Natural killer cell (primary cell): ENCODE measurements at regions not wholly inside any gene's neighbourhood (a gene's known extent, or its start where the extent isn't known, plus 50 kb on each side); places are given as distances from the start of the nearest gene placed in this dataset.

Experiments
- ATAC-seq, 3 donors: fragments of 150-1000 bp in 2 of 3; fragments of 200-7000 bp in 1 of 3; cut with Tn5 transposase; 1 replicate in 1 of 3; 2 replicates in 2 of 3; pipeline ENCODE4 v1.10.0; 2021; ENCODE audit warnings: mild to moderate bottlenecking in 2 of 3, moderate library complexity in 2 of 3
- DNase-seq, 2 donors: peaks; one replicate each; pipeline versions ENCODE4 v3.0.0 to v3.0.0-alpha.2; 2013 to 2021; ENCODE audit warnings: mixed read lengths in 1 of 2
- H3K27ac ChIP-seq: one replicate; pipeline ENCODE4 v1.5.1; 2013; ENCODE audit warnings: mild to moderate bottlenecking, low read length
- H3K27me3 ChIP-seq: one replicate; pipeline ENCODE4 v1.6.1; 2013; ENCODE audit warnings: low read length; ENCODE audit not compliant: control insufficient read depth, insufficient read depth
- H3K36me3 ChIP-seq: one replicate; pipeline ENCODE4 v1.6.1; 2013; ENCODE audit warnings: low read length; ENCODE audit not compliant: control insufficient read depth, insufficient read depth
- H3K4me1 ChIP-seq: one replicate; pipeline ENCODE4 v1.6.1; 2013; ENCODE audit warnings: low read length; ENCODE audit not compliant: control insufficient read depth, insufficient read depth
- H3K4me3 ChIP-seq: one replicate; pipeline ENCODE4 v1.5.1; 2013; ENCODE audit warnings: low read length
- H3K9me3 ChIP-seq: one replicate; pipeline ENCODE4 v1.6.1; 2013; ENCODE audit warnings: low read length; ENCODE audit not compliant: control insufficient read depth, insufficient read depth
- H3K27ac Mint-ChIP-seq, 2 donors: one replicate each; pipeline ENCODE4 v1.8.0; 2022; ENCODE audit warnings: mild to moderate bottlenecking in 2 of 2, mixed read lengths in 2 of 2, moderate library complexity in 1 of 2
- H3K27me3 Mint-ChIP-seq, 2 donors: one replicate each; pipeline ENCODE4 v1.8.0; 2022; ENCODE audit warnings: low read depth in 2 of 2, mixed read lengths in 2 of 2
- H3K36me3 Mint-ChIP-seq: one replicate; pipeline ENCODE4 v1.8.0; 2022; ENCODE audit warnings: mixed read lengths
- H3K4me1 Mint-ChIP-seq, 2 donors: one replicate each; pipeline ENCODE4 v1.8.0; 2022; ENCODE audit warnings: mixed read lengths in 2 of 2
- H3K4me3 Mint-ChIP-seq: one replicate; pipeline ENCODE4 v1.8.0; 2022; ENCODE audit warnings: mild to moderate bottlenecking, moderate library complexity, mixed read lengths
- H3K9me3 Mint-ChIP-seq, 2 donors: one replicate each; pipeline ENCODE4 v1.8.0; 2022; ENCODE audit warnings: mixed read lengths in 2 of 2
- CTCF ChIP-seq: fragments of 200-600 bp; IDR thresholded peaks from one replicate; pipeline ENCODE4 v1.8.0; 2022; ENCODE audit warnings: antibody characterized with exemption
- WGBS: methylation state at CpG from one replicate; pipeline ENCODE4 v1.1.7; 2013; ENCODE audit warnings: missing lambda C conversion rate; ENCODE audit not compliant: insufficient coverage; 5-methylcytosine and 5-hydroxymethylcytosine counted together
- intact Hi-C: fragments of 100-400 bp; cut with micrococcal nuclease; formaldehyde crosslinking; loops from one replicate; pipeline ENCODE4 v1.14.2; 2022

- WGBS: 95% methylated on average over 6 of the region's 6 CpGs
- no peaks in the 10 kb centered on the region for H3K27me3 Mint-ChIP-seq
- Histone ChIP-seq H3K9me3 (no peaks in the 10 kb centered on the region), H3K27ac (no peak overlapping the region), H3K36me3 (no peaks in the 10 kb centered on the region), H3K4me3 (no peak overlapping the region), H3K4me1 (peaks cover 5% of the 10 kb centered on the region), H3K27me3 (no peaks in the 10 kb centered on the region)
- H3K27ac Mint-ChIP-seq: no peak overlapping the region
- DNase-seq: no peak
- no peak overlapping the region for H3K4me3 Mint-ChIP-seq
- H3K36me3 Mint-ChIP-seq: no peaks in the 10 kb centered on the region
- no peak for TF ChIP-seq CTCF
- intact Hi-C loops: no loop called here
- H3K9me3 Mint-ChIP-seq: no peaks in the 10 kb centered on the region
- no peaks in the 10 kb centered on the region for H3K4me1 Mint-ChIP-seq
- ATAC-seq: no peak
These were observed 65.6 kb upstream of the FZD7 start for GRCh38 chr2:201968050-201968449.

- Mint-ChIP-seq H3K36me3 (no peaks in the 10 kb centered on the region), H3K9me3 (no peaks in the 10 kb centered on the region), H3K4me1 (no peaks in the 10 kb centered on the region), H3K27ac (no peak overlapping the region), H3K27me3 (no peaks in the 10 kb centered on the region), H3K4me3 (no peak overlapping the region)
- Histone ChIP-seq H3K27me3 (no peaks in the 10 kb centered on the region), H3K27ac (no peak overlapping the region), H3K9me3 (no peaks in the 10 kb centered on the region), H3K36me3 (no peaks in the 10 kb centered on the region), H3K4me1 (peaks cover 5% of the 10 kb centered on the region), H3K4me3 (no peak overlapping the region)
- intact Hi-C loops: no loop called here
- DNase-seq (no peak), ATAC-seq (no peak)
- WGBS: 83% methylated on average over 10 of the region's 10 CpGs
- no peak for TF ChIP-seq CTCF
These were observed 65.2 kb upstream of the FZD7 start for GRCh38 chr2:201968476-201968875.

- no peaks in the 10 kb centered on the region for H3K9me3 Mint-ChIP-seq
- H3K27me3 ChIP-seq: no peaks in the 10 kb centered on the region
- DNase-seq: no peak
- no peak overlapping the region for H3K4me3 Mint-ChIP-seq
- 82% methylated on average over 14 of the region's 14 CpGs for WGBS
- no peaks in the 10 kb centered on the region for H3K9me3 ChIP-seq
- no peak for TF ChIP-seq CTCF
- no peak for ATAC-seq
- H3K4me1 ChIP-seq: peaks cover 4% of the 10 kb centered on the region
- no peaks in the 10 kb centered on the region for H3K27me3 Mint-ChIP-seq
- H3K36me3 ChIP-seq: no peaks in the 10 kb centered on the region
- no peaks in the 10 kb centered on the region for H3K36me3 Mint-ChIP-seq
- H3K27ac ChIP-seq: no peak overlapping the region
- intact Hi-C loops: no loop called here
- H3K4me3 ChIP-seq: no peak overlapping the region
- H3K27ac Mint-ChIP-seq: no peak overlapping the region
- H3K4me1 Mint-ChIP-seq: no peaks in the 10 kb centered on the region
These were observed 64.3 kb upstream of the FZD7 start for GRCh38 chr2:201969241-201969937.
